ENCODE measurements at regions not wholly inside any gene's neighbourhood (a gene's known extent, or its start where the extent isn't known, plus 50 kb on each side); places are given as distances from the start of the nearest gene placed in this dataset.

GRCh38 chr6:40880906-40881305, 158.1 kb downstream of the UNC5CL start:
- Histone ChIP-seq H3K36me3 (ENCODE audit: low read depth, missing control alignments) (no peaks in the 10 kb centered on the region), H3K9me3 (no peaks in the 10 kb centered on the region), H3K27ac (no peak overlapping the region), H3K4me3 (no peak overlapping the region), H3K4me1 (no peaks in the 10 kb centered on the region), H3K27me3 (no peaks in the 10 kb centered on the region)
- 80 to 91% methylated on average over 2 of the region's 2 CpGs for WGBS, 2 donors
- DNase-seq = no peak
- intact Hi-C loops (cut with DNase I; ENCODE audit: low total_unique reads) = no loop called here
- TF ChIP-seq CTCF (IDR thresholded peaks at IDR 0.05) (no peak), POLR2A (IDR thresholded peaks at IDR 0.05) (no peak)

- no peak for DNase-seq
- H3K27ac ChIP-seq = no peak overlapping the region
- no peaks in the 10 kb centered on the region for H3K27me3 ChIP-seq
- intact Hi-C loops (cut with DNase I; ENCODE audit: low total_unique reads) = no loop called here
- no peaks in the 10 kb centered on the region for H3K4me1 ChIP-seq
- no peaks in the 10 kb centered on the region for H3K9me3 ChIP-seq
- no peaks in the 10 kb centered on the region for H3K36me3 ChIP-seq (ENCODE audit: low read depth, missing control alignments)
- 95 to 97% methylated on average over 2 of the region's 2 CpGs for WGBS, 2 donors
- H3K4me3 ChIP-seq = no peak overlapping the region
- no peak for TF ChIP-seq POLR2A (IDR thresholded peaks at IDR 0.05)
- TF ChIP-seq CTCF (IDR thresholded peaks at IDR 0.05) = no peak
Measured at GRCh38 chr6:40879169-40879568, 159.9 kb downstream of the UNC5CL start.

- TF ChIP-seq POLR2A (IDR thresholded peaks at IDR 0.05) (no peak), CTCF (IDR thresholded peaks at IDR 0.05) (no peak)
- intact Hi-C loops (cut with DNase I; ENCODE audit: low total_unique reads) = no loop called here
- Histone ChIP-seq H3K4me1 (no peaks in the 10 kb centered on the region), H3K9me3 (no peaks in the 10 kb centered on the region), H3K4me3 (no peak overlapping the region), H3K27me3 (no peaks in the 10 kb centered on the region), H3K27ac (no peak overlapping the region), H3K36me3 (ENCODE audit: low read depth, missing control alignments) (no peaks in the 10 kb centered on the region)
- DNase-seq = no peak
- 80 to 93% methylated on average over 1 of the region's 1 CpG for WGBS, 2 donors
Measured at GRCh38 chr6:40877362-40877761, 161.7 kb downstream of the UNC5CL start.

- TF ChIP-seq POLR2A (IDR thresholded peaks at IDR 0.05) (no peak), CTCF (IDR thresholded peaks at IDR 0.05) (no peak)
- Histone ChIP-seq H3K27ac (no peak overlapping the region), H3K27me3 (no peaks in the 10 kb centered on the region), H3K4me3 (no peak overlapping the region), H3K36me3 (ENCODE audit: low read depth, missing control alignments) (no peaks in the 10 kb centered on the region), H3K4me1 (no peaks in the 10 kb centered on the region), H3K9me3 (no peaks in the 10 kb centered on the region)
- no peak for DNase-seq
- WGBS, 2 donors = 67 to 73% methylated on average over 2 of the region's 2 CpGs
- intact Hi-C loops (cut with DNase I; ENCODE audit: low total_unique reads) = no loop called here
Measured at GRCh38 chr6:40876336-40876735, 162.7 kb downstream of the UNC5CL start.

GRCh38 chr6:40874495-40874894, 164.5 kb downstream of the UNC5CL start:
- WGBS, 2 donors = 53 to 67% methylated on average over 4 of the region's 4 CpGs
- DNase-seq = no peak
- intact Hi-C loops (cut with DNase I; ENCODE audit: low total_unique reads) = no loop called here
- no peak for TF ChIP-seq CTCF (IDR thresholded peaks at IDR 0.05)
- TF ChIP-seq POLR2A (IDR thresholded peaks at IDR 0.05) = no peak
- H3K4me3 ChIP-seq = no peak overlapping the region
- H3K27me3 ChIP-seq = no peaks in the 10 kb centered on the region
- H3K9me3 ChIP-seq = no peaks in the 10 kb centered on the region
- no peaks in the 10 kb centered on the region for H3K4me1 ChIP-seq
- no peak overlapping the region for H3K27ac ChIP-seq
- no peaks in the 10 kb centered on the region for H3K36me3 ChIP-seq (ENCODE audit: low read depth, missing control alignments)

Data from testis (tissue), 2 donors.